Testis (tissue), 2 donors: ENCODE measurements at regions not wholly inside any gene's neighbourhood (a gene's known extent, or its start where the extent isn't known, plus 50 kb on each side); places are given as distances from the start of the nearest gene placed in this dataset.

Experiments
- POLR2A ChIP-seq: fragments of 450-650 bp; IDR thresholded peaks from one replicate; pipeline ENCODE4 v1.6.1; 2017; ENCODE audit warnings: antibody characterized with exemption, mild to moderate bottlenecking, moderate library complexity
- TF ChIP-seq, protein P1 (sequence below), 3 experiments: fragments of 450-650 bp in 2 of 3; fragments of 200-600 bp in 1 of 3; sonication (generic) in 1 of 3; IDR thresholded peaks; one replicate each; pipeline ENCODE4 v1.5.1; 2016 to 2019; ENCODE audit warnings: antibody characterized with exemption in 3 of 3, mild to moderate bottlenecking in 2 of 3, moderate library complexity in 1 of 3

DNA sequence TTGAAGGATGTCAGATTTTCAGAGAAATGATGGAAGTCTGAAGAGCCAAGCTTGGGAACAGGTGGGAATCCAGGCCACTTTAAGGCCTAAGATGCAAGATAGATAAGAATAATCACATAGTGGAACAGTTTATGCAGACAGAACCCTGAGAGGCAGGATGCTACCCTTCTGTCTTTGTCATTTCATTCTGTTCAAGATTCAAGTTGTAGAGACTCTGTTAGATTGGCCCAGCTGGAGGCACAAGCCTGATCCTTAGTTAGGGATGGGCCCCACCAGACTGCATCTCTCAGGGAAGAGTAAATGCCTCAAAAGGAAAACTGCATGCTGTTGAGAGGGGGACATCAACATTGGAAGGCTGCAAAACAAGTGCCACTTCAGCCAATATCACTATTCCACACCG lies 287.0 kb downstream of the PCNX1 start:
- TF ChIP-seq POLR2A: no peak
- TF ChIP-seq, protein P1, sequence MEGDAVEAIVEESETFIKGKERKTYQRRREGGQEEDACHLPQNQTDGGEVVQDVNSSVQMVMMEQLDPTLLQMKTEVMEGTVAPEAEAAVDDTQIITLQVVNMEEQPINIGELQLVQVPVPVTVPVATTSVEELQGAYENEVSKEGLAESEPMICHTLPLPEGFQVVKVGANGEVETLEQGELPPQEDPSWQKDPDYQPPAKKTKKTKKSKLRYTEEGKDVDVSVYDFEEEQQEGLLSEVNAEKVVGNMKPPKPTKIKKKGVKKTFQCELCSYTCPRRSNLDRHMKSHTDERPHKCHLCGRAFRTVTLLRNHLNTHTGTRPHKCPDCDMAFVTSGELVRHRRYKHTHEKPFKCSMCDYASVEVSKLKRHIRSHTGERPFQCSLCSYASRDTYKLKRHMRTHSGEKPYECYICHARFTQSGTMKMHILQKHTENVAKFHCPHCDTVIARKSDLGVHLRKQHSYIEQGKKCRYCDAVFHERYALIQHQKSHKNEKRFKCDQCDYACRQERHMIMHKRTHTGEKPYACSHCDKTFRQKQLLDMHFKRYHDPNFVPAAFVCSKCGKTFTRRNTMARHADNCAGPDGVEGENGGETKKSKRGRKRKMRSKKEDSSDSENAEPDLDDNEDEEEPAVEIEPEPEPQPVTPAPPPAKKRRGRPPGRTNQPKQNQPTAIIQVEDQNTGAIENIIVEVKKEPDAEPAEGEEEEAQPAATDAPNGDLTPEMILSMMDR (IDR thresholded peaks at IDR 0.05): no peak
